ENCODE measurements at regions not wholly inside any gene's neighbourhood (a gene's known extent, or its start where the extent isn't known, plus 50 kb on each side); places are given as distances from the start of the nearest gene placed in this dataset.

DNA sequence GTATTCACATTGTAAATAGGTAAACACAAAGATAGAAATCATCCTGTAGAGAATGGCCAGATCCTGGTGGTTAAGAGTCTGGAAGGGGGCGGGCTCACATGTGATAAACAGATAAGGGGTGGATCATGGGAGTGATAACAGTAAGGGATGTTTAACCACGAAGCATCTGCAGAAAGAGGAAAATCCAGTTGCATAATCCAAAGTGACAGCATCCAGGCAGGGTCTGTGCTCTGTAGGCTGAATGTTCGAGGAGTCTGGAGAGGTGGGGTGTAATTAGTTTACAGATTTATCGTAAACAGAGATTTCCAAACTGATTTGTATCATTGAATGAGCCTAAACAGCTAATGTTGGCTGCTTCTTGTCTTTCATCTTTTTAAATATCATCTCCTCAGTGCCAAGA lies 1009.8 kb upstream of the SLIT2 start:
- no peaks in the 10 kb centered on the region for H3K4me1 ChIP-seq
- intact Hi-C loops (cut with DNase I) = no loop called here
- no peaks in the 10 kb centered on the region for H3K27me3 ChIP-seq (ENCODE audit: low read depth)
- no peaks in the 10 kb centered on the region for H3K36me3 ChIP-seq
- no peak overlapping the region for H3K4me3 ChIP-seq
- DNase-seq = no peak
- TF ChIP-seq, protein P1, sequence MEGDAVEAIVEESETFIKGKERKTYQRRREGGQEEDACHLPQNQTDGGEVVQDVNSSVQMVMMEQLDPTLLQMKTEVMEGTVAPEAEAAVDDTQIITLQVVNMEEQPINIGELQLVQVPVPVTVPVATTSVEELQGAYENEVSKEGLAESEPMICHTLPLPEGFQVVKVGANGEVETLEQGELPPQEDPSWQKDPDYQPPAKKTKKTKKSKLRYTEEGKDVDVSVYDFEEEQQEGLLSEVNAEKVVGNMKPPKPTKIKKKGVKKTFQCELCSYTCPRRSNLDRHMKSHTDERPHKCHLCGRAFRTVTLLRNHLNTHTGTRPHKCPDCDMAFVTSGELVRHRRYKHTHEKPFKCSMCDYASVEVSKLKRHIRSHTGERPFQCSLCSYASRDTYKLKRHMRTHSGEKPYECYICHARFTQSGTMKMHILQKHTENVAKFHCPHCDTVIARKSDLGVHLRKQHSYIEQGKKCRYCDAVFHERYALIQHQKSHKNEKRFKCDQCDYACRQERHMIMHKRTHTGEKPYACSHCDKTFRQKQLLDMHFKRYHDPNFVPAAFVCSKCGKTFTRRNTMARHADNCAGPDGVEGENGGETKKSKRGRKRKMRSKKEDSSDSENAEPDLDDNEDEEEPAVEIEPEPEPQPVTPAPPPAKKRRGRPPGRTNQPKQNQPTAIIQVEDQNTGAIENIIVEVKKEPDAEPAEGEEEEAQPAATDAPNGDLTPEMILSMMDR (IDR thresholded peaks at IDR 0.05) = no peak
- no peaks in the 10 kb centered on the region for H3K9me3 ChIP-seq
- ATAC-seq = no peak
- H3K27ac ChIP-seq = no peak overlapping the region

DNA sequence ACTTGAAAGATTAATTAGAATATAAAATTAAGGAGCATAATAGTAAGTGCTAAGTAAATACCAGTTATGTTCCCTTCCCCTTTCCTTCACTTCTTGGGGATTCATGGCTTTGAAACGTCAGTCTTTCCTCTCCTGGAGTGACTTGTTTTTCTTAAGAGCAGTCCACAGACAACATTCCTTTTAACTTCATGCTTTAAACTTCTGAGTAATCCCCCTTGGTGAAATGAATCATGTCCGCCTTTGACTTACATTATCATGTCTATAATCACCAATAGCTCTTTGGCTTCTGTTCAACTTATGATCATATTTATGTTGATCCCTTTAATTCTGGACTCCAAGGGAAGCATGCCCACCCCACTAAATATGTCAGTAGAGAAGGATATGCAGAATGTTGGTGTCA lies 1012.1 kb upstream of the SLIT2 start:
- ATAC-seq = no peak
- no peak overlapping the region for H3K4me3 ChIP-seq
- TF ChIP-seq, protein P1 (IDR thresholded peaks at IDR 0.05) = no peak
- H3K27ac ChIP-seq = no peak overlapping the region
- no peak for DNase-seq
- no peaks in the 10 kb centered on the region for H3K27me3 ChIP-seq (ENCODE audit: low read depth)
- H3K4me1 ChIP-seq = no peaks in the 10 kb centered on the region
- no peaks in the 10 kb centered on the region for H3K36me3 ChIP-seq
- intact Hi-C loops (cut with DNase I) = no loop called here
- no peaks in the 10 kb centered on the region for H3K9me3 ChIP-seq

DNA sequence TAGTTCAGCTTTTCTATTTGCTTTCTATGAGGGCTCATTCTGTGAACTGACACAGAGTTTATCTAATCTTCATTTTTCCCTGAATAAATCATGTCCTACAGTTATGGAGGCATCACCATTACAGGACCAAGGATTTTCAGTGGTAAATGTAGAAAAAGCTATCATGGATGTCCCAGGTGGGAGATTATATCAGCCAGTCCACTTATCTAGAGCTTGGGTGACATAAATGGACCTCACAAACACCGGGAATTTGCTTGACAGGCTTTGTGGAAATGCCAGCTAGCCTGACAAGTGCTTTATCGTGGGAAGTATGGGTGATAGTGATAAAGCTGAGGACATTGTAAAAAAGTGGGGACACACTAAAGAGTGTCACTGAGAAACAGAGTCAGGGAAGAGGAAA lies 1015.2 kb upstream of the SLIT2 start:
- no peaks in the 10 kb centered on the region for H3K27me3 ChIP-seq (ENCODE audit: low read depth)
- no peak for ATAC-seq
- H3K4me3 ChIP-seq = no peak overlapping the region

DNA sequence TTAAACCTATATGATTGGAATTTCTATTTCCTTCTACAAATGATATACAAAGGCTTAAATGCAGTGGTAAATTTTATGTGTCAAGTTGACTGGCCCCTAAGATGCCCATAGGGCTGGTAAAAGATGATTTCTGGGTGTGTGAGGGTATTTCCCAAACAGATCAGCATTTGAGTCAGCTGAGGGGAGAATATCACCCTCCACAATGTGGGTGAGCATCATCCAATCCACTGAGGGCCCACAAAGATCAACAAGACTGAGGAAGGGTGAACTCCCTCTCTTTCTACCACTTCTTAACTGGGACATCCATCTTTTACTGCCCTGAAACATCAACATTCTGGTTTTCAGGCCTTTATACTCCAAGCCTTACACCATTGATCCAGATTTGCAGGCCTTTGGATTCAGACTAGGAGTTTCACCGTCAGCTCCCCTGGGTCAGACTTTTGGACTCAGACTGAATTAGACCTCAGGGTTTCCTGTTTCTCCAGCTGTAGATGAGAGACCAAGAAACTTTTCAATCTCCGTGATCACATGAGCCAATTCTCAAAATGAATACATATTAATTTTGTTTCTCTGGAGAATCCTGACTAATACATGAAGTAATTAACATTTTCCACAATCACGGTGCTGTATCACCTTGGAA lies 1020.7 kb upstream of the SLIT2 start:
- Histone ChIP-seq H3K36me3 (no peaks in the 10 kb centered on the region), H3K4me1 (no peaks in the 10 kb centered on the region), H3K4me3 (no peak overlapping the region), H3K27ac (no peak overlapping the region), H3K27me3 (ENCODE audit: low read depth) (no peaks in the 10 kb centered on the region), H3K9me3 (no peaks in the 10 kb centered on the region)
- TF ChIP-seq, protein P1 (IDR thresholded peaks at IDR 0.05) = no peak
- DNase-seq = no peak
- ATAC-seq = no peak
- intact Hi-C loops (cut with DNase I) = no loop called here

More for the DNA sequence above, 1015.2 kb upstream of the SLIT2 start:
- no peaks in the 10 kb centered on the region for H3K4me1 ChIP-seq
- H3K36me3 ChIP-seq = no peaks in the 10 kb centered on the region
- no peak overlapping the region for H3K27ac ChIP-seq
- intact Hi-C loops (cut with DNase I) = no loop called here
- TF ChIP-seq, protein P1 (IDR thresholded peaks at IDR 0.05) = no peak
- H3K9me3 ChIP-seq = no peaks in the 10 kb centered on the region
- no peak for DNase-seq

DNA sequence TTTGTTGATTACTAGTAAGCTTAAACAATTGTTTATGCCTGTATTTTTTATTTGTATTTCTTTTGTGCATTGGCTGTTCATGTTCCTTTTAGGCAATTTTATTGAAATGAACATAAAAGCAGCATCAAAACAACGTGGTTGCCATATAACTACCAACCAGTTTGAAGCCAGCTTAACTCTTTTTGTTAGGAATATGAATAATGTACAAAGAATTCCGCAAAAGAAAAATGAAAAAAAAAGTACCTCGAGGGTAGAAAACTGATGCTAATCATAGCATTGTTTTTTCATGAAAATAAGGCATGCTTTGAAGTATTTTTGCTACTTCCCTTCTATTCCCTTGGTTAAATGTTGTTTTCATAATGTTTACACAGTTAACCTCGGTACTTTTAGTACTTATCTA lies 1024.0 kb upstream of the SLIT2 start:
- no peaks in the 10 kb centered on the region for H3K27me3 ChIP-seq (ENCODE audit: low read depth)
- no peak for DNase-seq
- no peaks in the 10 kb centered on the region for H3K36me3 ChIP-seq
- H3K4me1 ChIP-seq = no peaks in the 10 kb centered on the region
- H3K9me3 ChIP-seq = no peaks in the 10 kb centered on the region
- TF ChIP-seq, protein P1 (IDR thresholded peaks at IDR 0.05) = no peak
- intact Hi-C loops (cut with DNase I) = loop anchor here (10.0 kb wide), 1 partner anchor 1017 kb away; no protein-coding TSS in a partner anchor
- H3K27ac ChIP-seq = no peak overlapping the region
- ATAC-seq = no peak
- H3K4me3 ChIP-seq = no peak overlapping the region

Measured in lower lobe of right lung (tissue), 2 donors.